HepG2 (cell line): ENCODE measurements at regions not wholly inside any gene's neighbourhood (a gene's known extent, or its start where the extent isn't known, plus 50 kb on each side); places are given as distances from the start of the nearest gene placed in this dataset.

Experiments
- ATAC-seq: fragments of 200-7000 bp; cut with Tn5 transposase; 3 replicates; pipeline ENCODE4 v1.9.1; 2020; ENCODE audit warnings: mild to moderate bottlenecking, moderate library complexity
- BruUV-seq: library from RNA; stranded (reverse); fragments of 400-500 nt; replicated peaks from 2 replicates; lab custom pipeline; 2021; lab: Mats Ljungman, UMichigan
- CTCF ChIA-PET: fragments of 300-600 bp; formaldehyde crosslinking; extraction: SDS; loops from one replicate; lab custom pipeline; 2021; ENCODE audit warnings: low total read pairs, inconsistent platforms, low intra/inter-chr PET ratio; lab: Yijun Ruan, JAX
- POLR2A ChIA-PET: fragments of 350-600 bp; sonication (Branson Sonifier 250); formaldehyde crosslinking; loops from one replicate; lab custom pipeline; 2020; ENCODE audit warnings: antibody characterized with exemption, inconsistent platforms; lab: Yijun Ruan, JAX
- DNase-seq: peaks from one replicate; pipeline ENCODE4 v3.0.0-alpha.2; 2015; ENCODE audit warnings: low spot score
- FAIRE-seq: peaks from 3 replicates; lab custom pipeline; 2011; peaks lifted over from hg19 to GRCh38; lab: Jason Lieb, UNC
- H2AFZ ChIP-seq: one replicate; pipeline ENCODE4 v1.6.1; 2011; ENCODE audit warnings: low read length, inconsistent platforms
- H3K27ac ChIP-seq: fragments of 300-600 bp; 3 replicates; pipeline ENCODE4 v1.8.0; 2011; ENCODE audit warnings: mixed run types, mild to moderate bottlenecking, mixed read lengths, low read length, inconsistent platforms; ENCODE audit not compliant: insufficient read depth; ENCODE audit errors: extremely low read length
- H3K27me3 ChIP-seq, 2 experiments: fragments of 200-600 bp in 1 of 2; 2 replicates in 1 of 2; 3 replicates in 1 of 2; pipeline versions ENCODE4 v1.6.0 to v1.8.0; 2011; ENCODE audit warnings: low read length in 2 of 2, mild to moderate bottlenecking in 2 of 2, moderate library complexity in 2 of 2, inconsistent platforms in 1 of 2; ENCODE audit not compliant: insufficient read depth in 2 of 2, control insufficient read depth in 1 of 2
- H3K36me3 ChIP-seq, 2 experiments: fragments of 200-600 bp in 1 of 2; replicated peaks in 1 of 2; 2 replicates in 1 of 2; 3 replicates in 1 of 2; pipeline versions ENCODE4 v1.5.1 to v1.8.0; 2011; ENCODE audit warnings: low read length in 2 of 2, inconsistent platforms in 1 of 2; ENCODE audit not compliant: insufficient read depth in 2 of 2, control insufficient read depth in 1 of 2
- H3K4me1 ChIP-seq: 2 replicates; pipeline ENCODE4 v1.5.1; 2012; ENCODE audit warnings: low read length, inconsistent platforms; ENCODE audit not compliant: insufficient read depth
- H3K4me2 ChIP-seq: 2 replicates; pipeline ENCODE4 v1.6.0; 2011; ENCODE audit warnings: low read depth, low read length, inconsistent platforms
- H3K4me3 ChIP-seq, 3 experiments: fragments of 200-600 bp in 1 of 3; sonication (generic), shearing (Covaris generic) in 1 of 3; replicated peaks in 1 of 3; 2 replicates each; pipeline ENCODE4 v1.5.1; 2011 to 2016; ENCODE audit warnings: low read length in 3 of 3, inconsistent platforms in 2 of 3, low read depth in 2 of 3, mild to moderate bottlenecking in 2 of 3, control low read depth in 1 of 3, mixed read lengths in 1 of 3; ENCODE audit not compliant: insufficient read depth in 1 of 3
- H3K79me2 ChIP-seq: one replicate; pipeline ENCODE4 v1.6.1; 2011; ENCODE audit warnings: low read length, inconsistent platforms; ENCODE audit not compliant: insufficient read depth
- H3K9ac ChIP-seq: 2 replicates; pipeline ENCODE4 v1.6.0; 2011; ENCODE audit warnings: mild to moderate bottlenecking, low read depth, low read length, inconsistent platforms; ENCODE audit not compliant: insufficient read depth
- H3K9me3 ChIP-seq: 2 replicates; pipeline ENCODE4 v1.5.1; 2012; ENCODE audit warnings: mild to moderate bottlenecking, low read length
- H4K20me1 ChIP-seq: 2 replicates; pipeline ENCODE4 v1.6.0; 2011; ENCODE audit warnings: inconsistent platforms, mild to moderate bottlenecking, low read length, moderate library complexity; ENCODE audit not compliant: insufficient read depth
- AGO2 ChIP-seq: fragments of 200-400 bp; formaldehyde crosslinking; optimal IDR thresholded peaks from 2 replicates; pipeline ENCODE3; 2017; ENCODE audit warnings: mild to moderate bottlenecking, low read depth, low read length, moderate library complexity
- ATF7 ChIP-seq, 2 experiments: fragments of 450-650 bp in 1 of 2; sonication (generic) in 1 of 2; formaldehyde crosslinking in 1 of 2; IDR thresholded peaks; 2 replicates each; pipeline versions ENCODE4 v1.4.0 to v1.6.1; 2016 to 2020; ENCODE audit warnings: antibody characterized with exemption in 1 of 2, mild to moderate bottlenecking in 1 of 2, missing genetic modification reagents in 1 of 2
- CEBPG ChIP-seq: IDR thresholded peaks from 2 replicates; pipeline ENCODE4 v1.6.1; 2016
- EED ChIP-seq: sonication (generic); formaldehyde crosslinking; IDR thresholded peaks from 2 replicates; pipeline ENCODE4 v1.5.0; 2020; ENCODE audit warnings: mild to moderate bottlenecking, missing genetic modification reagents
- HOXA5 ChIP-seq: sonication (generic); formaldehyde crosslinking; IDR thresholded peaks from 2 replicates; pipeline ENCODE4 v1.4.0; 2020; ENCODE audit warnings: missing genetic modification reagents
- TBX3 ChIP-seq: fragments of 450-650 bp; IDR thresholded peaks from 2 replicates; pipeline ENCODE4 v1.6.1; 2017; ENCODE audit warnings: antibody characterized with exemption, mild to moderate bottlenecking, inconsistent platforms, borderline replicate concordance
- TEAD3 ChIP-seq: optimal IDR thresholded peaks from 2 replicates; pipeline ENCODE3; 2016; ENCODE audit warnings: borderline replicate concordance
- ZNF10 ChIP-seq: sonication (generic); formaldehyde crosslinking; IDR thresholded peaks from 2 replicates; pipeline ENCODE4 v1.4.0; 2020; ENCODE audit warnings: mild to moderate bottlenecking, low read depth, missing genetic modification reagents, borderline replicate concordance
- WGBS: methylation state at CpG from one replicate; pipeline ENCODE4 v1.1.6; 2017; ENCODE audit warnings: low lambda C conversion rate; 5-methylcytosine and 5-hydroxymethylcytosine counted together
- in situ Hi-C: cut with HindIII; loops from 2 replicates; pipeline ENCODE4 v1.10.0; 2017; ENCODE audit warnings: low pct_unique_long_range_greater_than_20kb; ENCODE audit not compliant: extremely low pct_ligation_motif_present
- intact Hi-C: fragments of 100-400 bp; cut with micrococcal nuclease; formaldehyde crosslinking; loops from one replicate; pipeline ENCODE4 v1.10.0; 2022; ENCODE audit not compliant: unreplicated experiment
- TF ChIP-seq, protein P1 (sequence below): IDR thresholded peaks from 2 replicates; pipeline ENCODE4 v1.4.0; 2020; ENCODE audit warnings: mild to moderate bottlenecking, missing genetic modification reagents
- TF ChIP-seq, protein P2 (sequence below): sonication (generic); formaldehyde crosslinking; IDR thresholded peaks from 2 replicates; pipeline ENCODE4 v1.9.0; 2022; ENCODE audit warnings: low read depth, missing genetic modification reagents
- TF ChIP-seq, protein P3 (sequence below): sonication (generic); formaldehyde crosslinking; IDR thresholded peaks from 2 replicates; pipeline ENCODE4 v1.5.0; 2020; ENCODE audit warnings: mild to moderate bottlenecking, missing genetic modification reagents, moderate library complexity

DNA sequence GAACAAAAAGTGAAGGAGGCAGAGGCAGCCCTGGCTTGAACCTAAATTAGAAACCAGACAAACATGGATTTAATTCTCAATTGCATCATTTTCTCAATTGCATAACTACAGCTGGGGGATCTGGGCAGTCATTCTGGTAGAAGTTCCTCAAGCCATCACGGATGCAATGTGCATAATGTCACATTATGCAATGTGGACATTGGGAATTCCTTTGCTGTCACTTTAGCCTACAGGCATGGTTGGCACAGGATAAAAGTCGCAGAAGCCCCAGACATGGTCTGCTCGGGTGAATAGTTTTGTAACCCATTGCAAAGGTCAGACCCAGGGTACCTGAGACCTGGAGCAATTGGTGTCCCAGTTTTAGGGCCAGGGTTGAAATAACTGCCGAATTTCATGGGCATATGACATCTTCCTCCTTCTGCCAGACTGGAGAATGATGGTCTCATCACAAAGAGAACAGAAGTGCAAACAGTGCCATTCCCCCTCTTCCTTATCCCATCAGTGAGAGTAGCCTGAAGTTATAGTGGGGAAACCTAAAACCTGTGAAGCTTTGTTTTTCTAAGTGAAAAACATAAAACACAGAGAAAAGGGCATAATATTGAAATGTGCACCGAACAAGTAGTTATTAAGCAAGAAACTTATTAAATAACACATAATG is 290.8 kb downstream of the MSX2 start (continued):
- TF ChIP-seq, protein P1, sequence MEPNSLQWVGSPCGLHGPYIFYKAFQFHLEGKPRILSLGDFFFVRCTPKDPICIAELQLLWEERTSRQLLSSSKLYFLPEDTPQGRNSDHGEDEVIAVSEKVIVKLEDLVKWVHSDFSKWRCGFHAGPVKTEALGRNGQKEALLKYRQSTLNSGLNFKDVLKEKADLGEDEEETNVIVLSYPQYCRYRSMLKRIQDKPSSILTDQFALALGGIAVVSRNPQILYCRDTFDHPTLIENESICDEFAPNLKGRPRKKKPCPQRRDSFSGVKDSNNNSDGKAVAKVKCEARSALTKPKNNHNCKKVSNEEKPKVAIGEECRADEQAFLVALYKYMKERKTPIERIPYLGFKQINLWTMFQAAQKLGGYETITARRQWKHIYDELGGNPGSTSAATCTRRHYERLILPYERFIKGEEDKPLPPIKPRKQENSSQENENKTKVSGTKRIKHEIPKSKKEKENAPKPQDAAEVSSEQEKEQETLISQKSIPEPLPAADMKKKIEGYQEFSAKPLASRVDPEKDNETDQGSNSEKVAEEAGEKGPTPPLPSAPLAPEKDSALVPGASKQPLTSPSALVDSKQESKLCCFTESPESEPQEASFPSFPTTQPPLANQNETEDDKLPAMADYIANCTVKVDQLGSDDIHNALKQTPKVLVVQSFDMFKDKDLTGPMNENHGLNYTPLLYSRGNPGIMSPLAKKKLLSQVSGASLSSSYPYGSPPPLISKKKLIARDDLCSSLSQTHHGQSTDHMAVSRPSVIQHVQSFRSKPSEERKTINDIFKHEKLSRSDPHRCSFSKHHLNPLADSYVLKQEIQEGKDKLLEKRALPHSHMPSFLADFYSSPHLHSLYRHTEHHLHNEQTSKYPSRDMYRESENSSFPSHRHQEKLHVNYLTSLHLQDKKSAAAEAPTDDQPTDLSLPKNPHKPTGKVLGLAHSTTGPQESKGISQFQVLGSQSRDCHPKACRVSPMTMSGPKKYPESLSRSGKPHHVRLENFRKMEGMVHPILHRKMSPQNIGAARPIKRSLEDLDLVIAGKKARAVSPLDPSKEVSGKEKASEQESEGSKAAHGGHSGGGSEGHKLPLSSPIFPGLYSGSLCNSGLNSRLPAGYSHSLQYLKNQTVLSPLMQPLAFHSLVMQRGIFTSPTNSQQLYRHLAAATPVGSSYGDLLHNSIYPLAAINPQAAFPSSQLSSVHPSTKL (CRISPR knock-in tag) = 0 out of 2 replicates have a peak, but pooled peaks have one; percentile 30
- TF ChIP-seq CEBPG = peak; percentile 71
- TF ChIP-seq TEAD3 (CRISPR knock-in tag) = peak; percentile 39
- TF ChIP-seq HOXA5 = no peak
- no peak for TF ChIP-seq ATF7 (IDR thresholded peaks at IDR 0.05)
- TF ChIP-seq ATF7 (CRISPR knock-in tag; IDR thresholded peaks at IDR 0.05) = no peak

DNA sequence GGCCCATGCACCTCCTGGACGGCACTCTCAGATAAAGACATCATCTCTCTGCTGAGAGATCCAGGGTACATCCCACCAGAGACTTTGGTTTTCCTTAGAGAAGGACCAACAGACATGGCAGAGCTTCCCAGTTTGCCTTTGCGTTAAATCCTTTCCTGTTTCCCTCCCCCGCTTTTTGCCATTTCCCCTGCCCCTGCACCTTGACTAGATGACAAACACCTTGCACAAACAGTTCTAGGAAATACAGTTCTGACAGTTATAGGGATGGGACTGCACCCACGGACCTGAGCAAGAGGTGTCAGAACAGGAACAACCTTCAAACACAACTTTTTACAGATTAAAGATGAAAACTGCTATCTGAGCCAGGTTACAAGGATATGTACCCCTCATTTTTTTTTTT is 288.9 kb downstream of the MSX2 start:
- CTCF ChIA-PET = no interaction called here
- Histone ChIP-seq H3K4me3 (no peak overlapping the region), H3K27ac (no peak overlapping the region), H2AFZ (no peak overlapping the region), H4K20me1 (no peaks in the 10 kb centered on the region), H3K9ac (no peak overlapping the region), H3K27me3 (no peaks in the 10 kb centered on the region; a peak in 1 of 5 replicates), H3K4me2 (no peak overlapping the region), H3K79me2 (no peaks in the 10 kb centered on the region), H3K36me3 (no peaks in the 10 kb centered on the region), H3K9me3 (no peaks in the 10 kb centered on the region), H3K4me1 (no peaks in the 10 kb centered on the region)
- ATAC-seq (no peak), DNase-seq (no peak), FAIRE-seq (no peak)
- POLR2A ChIA-PET = no interaction called here
- WGBS = 45% methylated on average over 4 of the region's 4 CpGs
- BruUV-seq = no TSS peak
- intact Hi-C loops (no loop called here), in situ Hi-C loops (no loop called here)
- no peak for TF ChIP-seq AGO2
- TF ChIP-seq TBX3 = no peak
- no peak for TF ChIP-seq EED
- TF ChIP-seq ZNF10 (CRISPR knock-in tag) = no peak
- TF ChIP-seq TEAD3 (CRISPR knock-in tag) = no peak
- TF ChIP-seq, protein P2, sequence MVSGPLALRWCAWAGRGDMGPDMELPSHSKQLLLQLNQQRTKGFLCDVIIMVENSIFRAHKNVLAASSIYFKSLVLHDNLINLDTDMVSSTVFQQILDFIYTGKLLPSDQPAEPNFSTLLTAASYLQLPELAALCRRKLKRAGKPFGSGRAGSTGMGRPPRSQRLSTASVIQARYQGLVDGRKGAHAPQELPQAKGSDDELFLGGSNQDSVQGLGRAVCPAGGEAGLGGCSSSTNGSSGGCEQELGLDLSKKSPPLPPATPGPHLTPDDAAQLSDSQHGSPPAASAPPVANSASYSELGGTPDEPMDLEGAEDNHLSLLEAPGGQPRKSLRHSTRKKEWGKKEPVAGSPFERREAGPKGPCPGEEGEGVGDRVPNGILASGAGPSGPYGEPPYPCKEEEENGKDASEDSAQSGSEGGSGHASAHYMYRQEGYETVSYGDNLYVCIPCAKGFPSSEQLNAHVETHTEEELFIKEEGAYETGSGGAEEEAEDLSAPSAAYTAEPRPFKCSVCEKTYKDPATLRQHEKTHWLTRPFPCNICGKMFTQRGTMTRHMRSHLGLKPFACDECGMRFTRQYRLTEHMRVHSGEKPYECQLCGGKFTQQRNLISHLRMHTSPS (CRISPR knock-in tag) = no peak
- TF ChIP-seq, protein P3, sequence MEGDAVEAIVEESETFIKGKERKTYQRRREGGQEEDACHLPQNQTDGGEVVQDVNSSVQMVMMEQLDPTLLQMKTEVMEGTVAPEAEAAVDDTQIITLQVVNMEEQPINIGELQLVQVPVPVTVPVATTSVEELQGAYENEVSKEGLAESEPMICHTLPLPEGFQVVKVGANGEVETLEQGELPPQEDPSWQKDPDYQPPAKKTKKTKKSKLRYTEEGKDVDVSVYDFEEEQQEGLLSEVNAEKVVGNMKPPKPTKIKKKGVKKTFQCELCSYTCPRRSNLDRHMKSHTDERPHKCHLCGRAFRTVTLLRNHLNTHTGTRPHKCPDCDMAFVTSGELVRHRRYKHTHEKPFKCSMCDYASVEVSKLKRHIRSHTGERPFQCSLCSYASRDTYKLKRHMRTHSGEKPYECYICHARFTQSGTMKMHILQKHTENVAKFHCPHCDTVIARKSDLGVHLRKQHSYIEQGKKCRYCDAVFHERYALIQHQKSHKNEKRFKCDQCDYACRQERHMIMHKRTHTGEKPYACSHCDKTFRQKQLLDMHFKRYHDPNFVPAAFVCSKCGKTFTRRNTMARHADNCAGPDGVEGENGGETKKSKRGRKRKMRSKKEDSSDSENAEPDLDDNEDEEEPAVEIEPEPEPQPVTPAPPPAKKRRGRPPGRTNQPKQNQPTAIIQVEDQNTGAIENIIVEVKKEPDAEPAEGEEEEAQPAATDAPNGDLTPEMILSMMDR (CRISPR knock-in tag) = no peak
